ENCODE measurements at regions not wholly inside any gene's neighbourhood (a gene's known extent, or its start where the extent isn't known, plus 50 kb on each side); places are given as distances from the start of the nearest gene placed in this dataset.

- TF ChIP-seq CTCF (IDR thresholded peaks at IDR 0.05), result no peak
- Histone ChIP-seq H3K9me3 (peaks cover 4 to 20% (median 14%) of the 10 kb centered on the region in 3 donors), H3K4me1 (no peaks in the 10 kb centered on the region), H3K27me3 (no peaks in the 10 kb centered on the region), H3K27ac (no peak overlapping the region), H3K36me3 (no peaks in the 10 kb centered on the region), H3K4me3 (no peak overlapping the region)
- intact Hi-C loops (cut with DNase I; ENCODE audit: low total_unique reads), result no loop called here
- no peak for DNase-seq
Measured at GRCh38 chr11:70921804-70922203, 330.6 kb downstream of the SHANK2 start.

- Histone ChIP-seq H3K4me1 (no peaks in the 10 kb centered on the region), H3K27me3 (peaks cover 0 to 8% of the 10 kb centered on the region in 2 donors), H3K9me3 (peaks cover 4 to 20% (median 14%) of the 10 kb centered on the region in 3 donors), H3K27ac (no peak overlapping the region), H3K4me3 (no peak overlapping the region), H3K36me3 (no peaks in the 10 kb centered on the region)
- DNase-seq, result no peak
- TF ChIP-seq CTCF (IDR thresholded peaks at IDR 0.05), result no peak
- intact Hi-C loops (cut with DNase I; ENCODE audit: low total_unique reads), result no loop called here
Measured at GRCh38 chr11:70924108-70924507, 328.3 kb downstream of the SHANK2 start.

- TF ChIP-seq CTCF (IDR thresholded peaks at IDR 0.05), result no peak
- intact Hi-C loops (cut with DNase I; ENCODE audit: low total_unique reads), result no loop called here
Measured at GRCh38 chr11:70925238-70925637, 327.1 kb downstream of the SHANK2 start.

GRCh38 chr11:70926543-70927201 lies 325.7 kb downstream of the SHANK2 start:
- no peaks in the 10 kb centered on the region for H3K4me1 ChIP-seq
- no peak for TF ChIP-seq CTCF (IDR thresholded peaks at IDR 0.05)
- intact Hi-C loops (cut with DNase I; ENCODE audit: low total_unique reads), result no loop called here
- H3K4me3 ChIP-seq, result no peak overlapping the region
- DNase-seq, result no peak
- H3K9me3 ChIP-seq, result peaks cover 4 to 16% (median 7%) of the 10 kb centered on the region in 3 donors
- H3K36me3 ChIP-seq, result no peaks in the 10 kb centered on the region
- no peak overlapping the region for H3K27ac ChIP-seq
- H3K27me3 ChIP-seq, result peaks cover 0 to 8% of the 10 kb centered on the region in 2 donors

More at GRCh38 chr11:70925238-70925637, 327.1 kb downstream of the SHANK2 start:
- H3K36me3 ChIP-seq, result no peaks in the 10 kb centered on the region
- peaks cover 0 to 8% of the 10 kb centered on the region in 2 donors for H3K27me3 ChIP-seq
- H3K27ac ChIP-seq, result no peak overlapping the region
- H3K4me1 ChIP-seq, result no peaks in the 10 kb centered on the region
- H3K9me3 ChIP-seq, result peaks cover 4 to 16% (median 14%) of the 10 kb centered on the region in 3 donors
- no peak overlapping the region for H3K4me3 ChIP-seq
- DNase-seq, result no peak

- no peak for TF ChIP-seq CTCF (IDR thresholded peaks at IDR 0.05)
- Histone ChIP-seq H3K27me3 (peaks cover 0 to 8% of the 10 kb centered on the region in 2 donors), H3K36me3 (no peaks in the 10 kb centered on the region), H3K4me1 (no peaks in the 10 kb centered on the region), H3K9me3 (peaks cover 0 to 15% (median 5%) of the 10 kb centered on the region in 3 donors), H3K27ac (no peak overlapping the region), H3K4me3 (no peak overlapping the region)
- no peak for DNase-seq
- intact Hi-C loops (cut with DNase I; ENCODE audit: low total_unique reads), result no loop called here
Measured at GRCh38 chr11:70928854-70929598, 323.4 kb downstream of the SHANK2 start.
